Memory B cell (primary cell): ENCODE measurements at regions not wholly inside any gene's neighbourhood (a gene's known extent, or its start where the extent isn't known, plus 50 kb on each side); places are given as distances from the start of the nearest gene placed in this dataset.

ENCODE experiments used
- ATAC-seq: fragments of 150-1000 bp; cut with Tn5 transposase; 2 replicates; pipeline ENCODE4 v1.10.0; 2021; ENCODE audit warnings: low read depth, mild to moderate bottlenecking, moderate library complexity
- DNase-seq, 2 donors: peaks; one replicate each; pipeline ENCODE4 v3.0.0; 2022; ENCODE audit warnings: low spot score in 2 of 2
- H3K27ac Mint-ChIP-seq: one replicate; pipeline ENCODE4 v1.8.0; 2022; ENCODE audit warnings: mild to moderate bottlenecking, moderate library complexity, mixed read lengths
- H3K27me3 Mint-ChIP-seq: one replicate; pipeline ENCODE4 v1.8.0; 2022; ENCODE audit warnings: mixed read lengths
- H3K36me3 Mint-ChIP-seq: one replicate; pipeline ENCODE4 v1.8.0; 2022; ENCODE audit warnings: mild to moderate bottlenecking, mixed read lengths
- H3K4me1 Mint-ChIP-seq: one replicate; pipeline ENCODE4 v1.8.0; 2022; ENCODE audit warnings: mixed read lengths
- H3K4me3 Mint-ChIP-seq: one replicate; pipeline ENCODE4 v1.8.0; 2022; ENCODE audit warnings: mild to moderate bottlenecking, moderate library complexity, mixed read lengths
- H3K9me3 Mint-ChIP-seq: one replicate; pipeline ENCODE4 v1.8.0; 2022; ENCODE audit warnings: mixed read lengths

GRCh38 chr1:60974524-60975372 lies 107.6 kb upstream of the NFIA start:
- ATAC-seq (no peak), DNase-seq (no peak)
- peaks cover 12% of the 10 kb centered on the region for H3K27me3 Mint-ChIP-seq
- no peak overlapping the region for H3K27ac Mint-ChIP-seq
- no peak overlapping the region for H3K4me3 Mint-ChIP-seq
- no peaks in the 10 kb centered on the region for H3K9me3 Mint-ChIP-seq
- H3K4me1 Mint-ChIP-seq = no peaks in the 10 kb centered on the region
- H3K36me3 Mint-ChIP-seq = no peaks in the 10 kb centered on the region

- no peaks in the 10 kb centered on the region for H3K36me3 Mint-ChIP-seq
- ATAC-seq (no peak), DNase-seq (no peak)
- no peaks in the 10 kb centered on the region for H3K9me3 Mint-ChIP-seq
- H3K27ac Mint-ChIP-seq = no peak overlapping the region
- no peaks in the 10 kb centered on the region for H3K4me1 Mint-ChIP-seq
- no peak overlapping the region for H3K4me3 Mint-ChIP-seq
- H3K27me3 Mint-ChIP-seq = peaks cover 11% of the 10 kb centered on the region
Measured at GRCh38 chr1:60973668-60974067, 108.7 kb upstream of the NFIA start.

GRCh38 chr1:60972841-60973364 lies 109.5 kb upstream of the NFIA start:
- DNase-seq = no peak
- no peak for ATAC-seq
- Mint-ChIP-seq H3K27me3 (peaks cover 17% of the 10 kb centered on the region), H3K4me1 (no peaks in the 10 kb centered on the region), H3K27ac (no peak overlapping the region), H3K36me3 (no peaks in the 10 kb centered on the region), H3K4me3 (no peak overlapping the region), H3K9me3 (peaks cover 2% of the 10 kb centered on the region)

- Mint-ChIP-seq H3K27ac (no peak overlapping the region), H3K27me3 (peaks cover 17% of the 10 kb centered on the region), H3K9me3 (peaks cover 8% of the 10 kb centered on the region), H3K4me3 (no peak overlapping the region), H3K36me3 (peaks cover 3% of the 10 kb centered on the region), H3K4me1 (no peaks in the 10 kb centered on the region)
- ATAC-seq (no peak), DNase-seq (no peak)
Measured at GRCh38 chr1:60971330-60971729, 111.0 kb upstream of the NFIA start.

GRCh38 chr1:60969971-60970509 lies 112.3 kb upstream of the NFIA start:
- DNase-seq (no peak), ATAC-seq (no peak)
- H3K4me3 Mint-ChIP-seq = no peak overlapping the region
- H3K27me3 Mint-ChIP-seq = peaks cover 15% of the 10 kb centered on the region
- H3K9me3 Mint-ChIP-seq = peaks cover 9% of the 10 kb centered on the region
- H3K36me3 Mint-ChIP-seq = peaks cover 3% of the 10 kb centered on the region
- no peaks in the 10 kb centered on the region for H3K4me1 Mint-ChIP-seq
- H3K27ac Mint-ChIP-seq = no peak overlapping the region

GRCh38 chr1:60965280-60965854 lies 117.0 kb upstream of the NFIA start:
- ATAC-seq (no peak), DNase-seq (no peak)
- Mint-ChIP-seq H3K4me1 (no peaks in the 10 kb centered on the region), H3K36me3 (peaks cover 3% of the 10 kb centered on the region), H3K27ac (no peak overlapping the region), H3K9me3 (peaks cover 13% of the 10 kb centered on the region), H3K4me3 (no peak overlapping the region), H3K27me3 (peaks cover 11% of the 10 kb centered on the region)

- H3K36me3 Mint-ChIP-seq = peaks cover 3% of the 10 kb centered on the region
- no peak overlapping the region for H3K27ac Mint-ChIP-seq
- H3K27me3 Mint-ChIP-seq = peaks cover 10% of the 10 kb centered on the region
- DNase-seq = no peak
- H3K9me3 Mint-ChIP-seq = peaks cover 13% of the 10 kb centered on the region
- no peak overlapping the region for H3K4me3 Mint-ChIP-seq
- no peak for ATAC-seq
- no peaks in the 10 kb centered on the region for H3K4me1 Mint-ChIP-seq
Measured at GRCh38 chr1:60963167-60963940, 119.0 kb upstream of the NFIA start.

GRCh38 chr1:60960891-60961461 lies 121.4 kb upstream of the NFIA start:
- DNase-seq = no peak
- Mint-ChIP-seq H3K27me3 (peaks cover 6% of the 10 kb centered on the region), H3K36me3 (no peaks in the 10 kb centered on the region), H3K9me3 (peaks cover 7% of the 10 kb centered on the region), H3K4me3 (no peak overlapping the region), H3K27ac (no peak overlapping the region), H3K4me1 (no peaks in the 10 kb centered on the region)
- ATAC-seq = no peak

- no peak overlapping the region for H3K4me3 Mint-ChIP-seq
Measured at GRCh38 chr1:60959701-60960100, 122.7 kb upstream of the NFIA start.

GRCh38 chr1:60958001-60958400 lies 124.4 kb upstream of the NFIA start:
- Mint-ChIP-seq H3K4me3 (no peak overlapping the region), H3K36me3 (no peaks in the 10 kb centered on the region), H3K27me3 (peaks cover 6% of the 10 kb centered on the region), H3K4me1 (no peaks in the 10 kb centered on the region), H3K27ac (no peak overlapping the region), H3K9me3 (peaks cover 7% of the 10 kb centered on the region)
- DNase-seq = no peak
- no peak for ATAC-seq

More at GRCh38 chr1:60959701-60960100, 122.7 kb upstream of the NFIA start:
- Mint-ChIP-seq H3K36me3 (no peaks in the 10 kb centered on the region), H3K9me3 (peaks cover 6% of the 10 kb centered on the region), H3K27ac (no peak overlapping the region), H3K4me1 (no peaks in the 10 kb centered on the region), H3K27me3 (peaks cover 6% of the 10 kb centered on the region)
- ATAC-seq (no peak), DNase-seq (no peak)

- peaks cover 7% of the 10 kb centered on the region for H3K27me3 Mint-ChIP-seq
- no peak for DNase-seq
- no peaks in the 10 kb centered on the region for H3K4me1 Mint-ChIP-seq
- no peaks in the 10 kb centered on the region for H3K36me3 Mint-ChIP-seq
- H3K4me3 Mint-ChIP-seq = no peak overlapping the region
- H3K9me3 Mint-ChIP-seq = peaks cover 6% of the 10 kb centered on the region
- H3K27ac Mint-ChIP-seq = no peak overlapping the region
- no peak for ATAC-seq
Measured at GRCh38 chr1:60956520-60956919, 125.8 kb upstream of the NFIA start.

GRCh38 chr1:60952612-60953111 lies 129.7 kb upstream of the NFIA start:
- Mint-ChIP-seq H3K27ac (no peak overlapping the region), H3K9me3 (peaks cover 6% of the 10 kb centered on the region), H3K4me3 (no peak overlapping the region), H3K36me3 (no peaks in the 10 kb centered on the region), H3K27me3 (peaks cover 8% of the 10 kb centered on the region), H3K4me1 (peaks cover 3% of the 10 kb centered on the region)
- DNase-seq (no peak), ATAC-seq (no peak)

- DNase-seq (no peak), ATAC-seq (no peak)
- Mint-ChIP-seq H3K36me3 (no peaks in the 10 kb centered on the region), H3K4me3 (no peak overlapping the region), H3K27me3 (peaks cover 8% of the 10 kb centered on the region), H3K4me1 (peaks cover 3% of the 10 kb centered on the region), H3K9me3 (peaks cover 4% of the 10 kb centered on the region), H3K27ac (no peak overlapping the region)
Measured at GRCh38 chr1:60950224-60951063, 131.9 kb upstream of the NFIA start.
